ENCODE measurements at regions not wholly inside any gene's neighbourhood (a gene's known extent, or its start where the extent isn't known, plus 50 kb on each side); places are given as distances from the start of the nearest gene placed in this dataset.

DNA sequence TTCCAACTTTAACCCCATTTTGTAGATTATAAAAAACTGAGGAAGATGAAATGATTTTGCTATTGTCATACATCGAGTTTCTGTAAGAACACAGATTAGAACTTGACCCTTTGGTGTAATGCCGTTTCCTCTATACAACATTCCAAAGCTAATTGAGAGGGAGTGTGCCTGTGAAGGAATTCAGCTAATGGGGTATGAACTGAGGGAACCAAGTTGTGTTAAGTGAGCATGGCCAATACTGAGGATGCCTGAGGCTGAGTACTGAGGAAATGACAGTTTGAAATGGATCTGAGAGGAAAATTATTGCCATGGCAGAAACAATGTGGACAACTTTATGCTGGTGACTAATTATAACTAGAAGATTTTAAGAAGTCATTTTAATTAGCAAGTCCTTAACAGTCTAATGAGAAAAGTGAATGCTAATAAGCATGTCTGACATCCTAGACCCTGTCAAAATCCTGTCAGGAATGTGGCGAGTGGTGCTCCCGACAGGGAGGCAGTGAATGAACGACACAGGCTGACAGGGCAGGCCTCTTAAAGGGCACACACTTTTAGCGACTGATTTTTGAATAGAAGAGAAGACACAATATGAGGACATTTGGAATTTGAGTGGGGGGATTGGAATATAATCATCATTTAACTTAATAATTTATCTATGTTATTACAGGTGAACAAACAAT is 262.5 kb downstream of the HLX start:
- TF ChIP-seq ARNTL (CRISPR knock-in tag; IDR thresholded peaks at IDR 0.05; ENCODE audit: borderline replicate concordance, low read depth) (no peak), ZFP30 (CRISPR knock-in tag; IDR thresholded peaks at IDR 0.05) (no peak), ISL1 (CRISPR knock-in tag; IDR thresholded peaks at IDR 0.05) (no peak), TOX (CRISPR knock-in tag; IDR thresholded peaks at IDR 0.05; ENCODE audit: borderline replicate concordance) (no peak), PPARA (CRISPR knock-in tag; IDR thresholded peaks at IDR 0.05; ENCODE audit: borderline replicate concordance) (no peak), TCF4 (CRISPR knock-in tag; IDR thresholded peaks at IDR 0.05; ENCODE audit: borderline replicate concordance) (no peak), ZNF565 (CRISPR knock-in tag; conservative IDR thresholded peaks at IDR 0.05; ENCODE audit: low read depth) (no peak)
- TF ChIP-seq, protein P1, sequence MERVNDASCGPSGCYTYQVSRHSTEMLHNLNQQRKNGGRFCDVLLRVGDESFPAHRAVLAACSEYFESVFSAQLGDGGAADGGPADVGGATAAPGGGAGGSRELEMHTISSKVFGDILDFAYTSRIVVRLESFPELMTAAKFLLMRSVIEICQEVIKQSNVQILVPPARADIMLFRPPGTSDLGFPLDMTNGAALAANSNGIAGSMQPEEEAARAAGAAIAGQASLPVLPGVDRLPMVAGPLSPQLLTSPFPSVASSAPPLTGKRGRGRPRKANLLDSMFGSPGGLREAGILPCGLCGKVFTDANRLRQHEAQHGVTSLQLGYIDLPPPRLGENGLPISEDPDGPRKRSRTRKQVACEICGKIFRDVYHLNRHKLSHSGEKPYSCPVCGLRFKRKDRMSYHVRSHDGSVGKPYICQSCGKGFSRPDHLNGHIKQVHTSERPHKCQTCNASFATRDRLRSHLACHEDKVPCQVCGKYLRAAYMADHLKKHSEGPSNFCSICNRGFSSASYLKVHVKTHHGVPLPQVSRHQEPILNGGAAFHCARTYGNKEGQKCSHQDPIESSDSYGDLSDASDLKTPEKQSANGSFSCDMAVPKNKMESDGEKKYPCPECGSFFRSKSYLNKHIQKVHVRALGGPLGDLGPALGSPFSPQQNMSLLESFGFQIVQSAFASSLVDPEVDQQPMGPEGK (CRISPR knock-in tag; IDR thresholded peaks at IDR 0.05; ENCODE audit: borderline replicate concordance), result no peak
